ENCODE measurements at regions not wholly inside any gene's neighbourhood (a gene's known extent, or its start where the extent isn't known, plus 50 kb on each side); places are given as distances from the start of the nearest gene placed in this dataset.

GRCh38 chr2:84129018-84129417, 330.1 kb downstream of the SUCLG1 start:
- no peak for TF ChIP-seq CTCF (IDR thresholded peaks at IDR 0.05; ENCODE audit: low read length)
- TF ChIP-seq EZH2 (optimal IDR thresholded peaks at IDR 0.05; ENCODE audit: low read depth, low read length): no peak
- no peak for TF ChIP-seq EZH2phosphoT487 (IDR thresholded peaks at IDR 0.05; ENCODE audit: low read length)
